Renal cortical epithelial cell (primary cell): ENCODE measurements at regions not wholly inside any gene's neighbourhood (a gene's known extent, or its start where the extent isn't known, plus 50 kb on each side); places are given as distances from the start of the nearest gene placed in this dataset.

ENCODE experiments used
- DNase-seq: peaks from one replicate; pipeline ENCODE4 v3.0.0-alpha.2; 2011; ENCODE audit warnings: low read depth

GRCh38 chr2:136182315-136182714, 64.4 kb upstream of the CXCR4 start:
- no peak for DNase-seq

- no peak for DNase-seq
These were observed 61.6 kb upstream of the CXCR4 start for GRCh38 chr2:136179602-136179975.

- DNase-seq = no peak
These were observed 61.1 kb upstream of the CXCR4 start for GRCh38 chr2:136178941-136179601.

- DNase-seq = no peak
These were observed 57.9 kb upstream of the CXCR4 start for GRCh38 chr2:136175868-136176267.

- no peak for DNase-seq
These were observed 57.5 kb upstream of the CXCR4 start for GRCh38 chr2:136175466-136175865.

GRCh38 chr2:136173126-136173525, 55.2 kb upstream of the CXCR4 start:
- no peak for DNase-seq

- no peak for DNase-seq
These were observed 53.3 kb upstream of the CXCR4 start for GRCh38 chr2:136171223-136171622.

GRCh38 chr2:136168720-136169119, 50.8 kb upstream of the CXCR4 start:
- DNase-seq = no peak

- DNase-seq = no peak
These were observed 49.9 kb upstream of the CXCR4 start for GRCh38 chr2:136167721-136168475.
